HG03354 (cell line): ENCODE measurements at regions not wholly inside any gene's neighbourhood (a gene's known extent, or its start where the extent isn't known, plus 50 kb on each side); places are given as distances from the start of the nearest gene placed in this dataset.

Experiments
- ATAC-seq: cut with Tn5 transposase; IDR thresholded peaks from one replicate; pipeline ENCODE4 v1.9.1; 2021; ENCODE audit warnings: mild to moderate bottlenecking; ENCODE audit not compliant: unreplicated experiment, poor library complexity, severe bottlenecking

DNA sequence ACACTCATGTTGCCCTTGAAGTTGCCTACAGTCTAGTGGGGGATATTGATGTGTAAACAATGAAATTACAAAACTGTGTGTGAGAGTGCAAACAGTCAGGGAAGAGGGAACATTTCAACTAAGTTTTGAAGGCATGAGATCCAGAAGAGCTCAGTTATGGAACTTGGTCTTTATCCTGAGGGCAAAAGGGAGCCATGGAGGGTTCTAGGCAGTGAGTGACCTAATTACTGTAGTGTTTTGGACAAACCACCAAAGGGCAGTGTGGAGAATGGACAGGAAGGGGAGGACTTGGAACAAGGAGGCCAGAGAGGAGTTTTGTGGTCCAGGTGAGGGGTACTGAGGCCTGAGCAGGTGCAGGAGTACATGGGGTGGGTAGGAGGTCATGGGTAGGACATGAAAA, 143.7 kb upstream of the SMIM23 start:
- no peak for ATAC-seq

DNA sequence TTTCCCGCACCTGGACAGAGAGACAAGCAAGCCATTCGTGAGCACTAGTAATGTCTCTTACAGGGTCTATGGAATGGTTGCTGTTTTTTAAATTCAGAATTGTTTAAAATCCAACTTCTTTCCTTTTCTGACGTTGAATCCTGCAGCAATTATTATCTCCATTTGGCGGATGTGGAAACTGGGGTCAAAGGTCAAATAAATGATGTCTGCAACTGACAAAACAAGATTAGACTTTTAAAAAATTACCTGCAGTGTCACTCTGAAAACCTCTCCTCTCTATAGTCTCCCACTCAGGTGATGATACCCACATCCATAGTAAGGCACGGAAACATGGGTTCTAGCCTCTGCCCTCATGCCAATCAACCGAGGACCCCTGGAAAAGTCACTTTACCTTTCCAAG, 142.7 kb upstream of the SMIM23 start:
- no peak for ATAC-seq

- ATAC-seq = no peak
Measured at GRCh38 chr5:171644536-171644935, 141.1 kb upstream of the SMIM23 start.

- no peak for ATAC-seq
Measured at GRCh38 chr5:171646102-171647042, 139.2 kb upstream of the SMIM23 start.

DNA sequence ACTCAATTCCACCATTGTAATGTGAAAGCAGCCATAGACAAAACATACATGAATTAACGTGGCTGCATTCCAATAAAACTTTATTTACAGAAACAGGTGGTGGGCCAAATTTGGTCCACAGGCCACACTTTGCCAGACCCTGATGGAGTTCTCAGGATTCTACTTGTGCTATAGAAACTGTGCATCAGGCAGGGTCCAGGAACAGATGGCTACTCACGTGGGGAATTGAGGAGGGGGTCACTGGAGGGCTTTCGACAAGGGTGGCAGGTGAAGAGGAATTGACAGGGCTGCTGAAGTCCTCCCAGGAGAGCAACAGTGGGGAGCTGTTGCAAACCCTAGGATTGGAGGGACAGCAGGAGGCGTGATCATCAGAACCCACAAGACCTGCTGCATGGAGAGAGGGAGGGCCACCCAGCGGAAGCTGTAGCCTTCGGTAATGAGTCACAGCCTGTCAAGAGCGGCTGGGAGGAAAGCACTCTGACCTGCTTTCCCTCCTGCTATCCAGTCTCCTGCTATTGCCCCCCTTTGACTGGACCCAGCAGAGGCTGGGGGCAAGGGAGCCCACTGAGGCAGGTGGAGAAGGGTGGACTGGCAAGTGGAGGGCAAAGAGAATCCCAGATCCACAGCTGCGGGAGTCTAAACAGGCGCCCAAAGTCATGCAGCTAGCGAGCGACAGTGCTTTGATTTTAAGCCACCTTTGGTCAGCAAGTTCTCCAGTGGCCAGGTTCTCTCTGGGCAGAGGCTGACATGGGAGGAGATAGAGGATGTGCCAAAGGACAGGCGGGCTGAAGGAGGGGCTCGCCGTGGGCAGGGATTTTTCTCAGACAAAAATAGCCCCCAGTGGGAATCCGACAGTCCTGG, 138.3 kb upstream of the SMIM23 start:
- ATAC-seq = no peak

GRCh38 chr5:171647904-171648260, 137.7 kb upstream of the SMIM23 start:
- no peak for ATAC-seq

GRCh38 chr5:171648279-171649074, 137.1 kb upstream of the SMIM23 start:
- no peak for ATAC-seq

DNA sequence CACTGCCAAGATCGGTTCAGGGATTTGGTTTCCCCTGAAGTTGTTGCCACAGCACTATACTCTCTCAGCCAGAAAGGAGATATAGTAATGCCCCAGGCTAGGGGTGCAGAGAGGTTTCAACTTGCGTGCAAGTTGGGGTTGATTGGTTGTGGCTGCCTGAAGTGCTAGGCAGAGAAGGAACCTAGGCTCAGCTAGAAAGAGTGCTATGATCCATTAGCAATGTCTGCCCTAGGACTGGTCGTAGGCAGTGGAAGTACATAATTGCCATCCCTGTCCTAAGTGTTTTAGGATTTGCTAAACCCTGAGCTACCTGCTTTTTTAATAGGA, 136.6 kb upstream of the SMIM23 start:
- ATAC-seq = no peak

GRCh38 chr5:171650597-171650996, 135.0 kb upstream of the SMIM23 start:
- no peak for ATAC-seq

DNA sequence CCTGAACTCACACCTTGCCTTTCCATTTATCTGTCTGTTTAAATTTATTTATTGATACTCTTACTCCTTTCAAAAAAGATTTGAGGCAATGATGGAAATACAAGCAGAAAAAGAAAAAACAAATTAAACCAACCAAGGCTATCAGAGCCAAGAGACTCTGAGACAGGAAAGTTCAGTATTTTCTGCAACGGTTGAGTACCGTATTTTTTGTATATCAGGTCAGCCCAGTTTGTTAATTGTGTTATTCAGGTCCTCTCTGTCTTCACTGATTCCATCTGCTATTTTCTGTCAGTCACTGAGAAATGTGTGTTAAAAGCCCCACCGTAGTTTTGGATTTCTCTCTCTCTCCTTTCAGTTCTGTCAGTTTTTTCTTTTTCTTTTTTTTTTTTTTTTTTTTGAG, 134.5 kb upstream of the SMIM23 start:
- ATAC-seq = no peak

GRCh38 chr5:171654881-171655280, 130.7 kb upstream of the SMIM23 start:
- ATAC-seq = no peak

DNA sequence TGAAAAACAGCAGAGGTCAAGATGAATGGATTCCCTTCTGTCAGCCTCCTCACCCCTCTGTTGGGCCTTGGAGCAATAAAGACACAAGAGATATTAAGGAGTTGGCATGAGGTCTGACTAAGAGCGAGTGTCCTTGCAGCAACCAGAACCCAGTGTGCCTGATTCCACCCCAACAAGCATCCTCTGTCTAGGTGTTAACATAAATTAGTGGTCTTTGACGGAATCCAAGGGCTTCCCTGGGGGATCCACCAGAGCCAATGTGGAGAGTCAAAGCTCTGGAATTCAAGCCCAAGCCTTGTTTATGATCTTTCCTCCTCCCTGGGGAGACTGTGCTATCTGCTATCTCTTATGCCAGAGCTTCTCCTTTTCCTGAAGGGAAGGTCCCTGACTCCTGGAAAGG, 128.1 kb upstream of the SMIM23 start:
- no peak for ATAC-seq

- no peak for ATAC-seq
Measured at GRCh38 chr5:171659896-171660295, 125.7 kb upstream of the SMIM23 start.

DNA sequence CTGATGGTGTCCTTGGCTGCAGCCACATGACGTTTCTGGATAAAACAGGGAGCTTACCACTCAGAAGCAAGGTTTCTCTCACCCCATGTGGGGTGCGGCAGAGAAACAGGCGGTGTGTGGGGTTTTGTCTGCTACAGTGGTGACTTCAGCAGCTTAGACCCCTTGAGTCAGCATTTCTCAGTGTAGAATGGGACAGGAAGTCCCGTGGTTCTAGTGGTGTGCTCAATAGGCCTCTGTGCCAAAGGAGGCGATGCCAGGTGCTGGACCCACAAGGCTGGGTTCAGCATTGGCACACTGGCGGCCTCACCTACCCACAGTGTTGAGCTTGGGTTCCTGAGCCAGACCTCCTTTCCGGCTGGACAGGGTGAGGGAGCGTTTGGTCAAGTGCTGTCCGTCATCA, 125.2 kb upstream of the SMIM23 start:
- no peak for ATAC-seq

- ATAC-seq = no peak
Measured at GRCh38 chr5:171661143-171661542, 124.5 kb upstream of the SMIM23 start.

GRCh38 chr5:171663311-171664085, 122.1 kb upstream of the SMIM23 start:
- no peak for ATAC-seq

GRCh38 chr5:171664489-171664888, 121.1 kb upstream of the SMIM23 start:
- ATAC-seq = no peak

DNA sequence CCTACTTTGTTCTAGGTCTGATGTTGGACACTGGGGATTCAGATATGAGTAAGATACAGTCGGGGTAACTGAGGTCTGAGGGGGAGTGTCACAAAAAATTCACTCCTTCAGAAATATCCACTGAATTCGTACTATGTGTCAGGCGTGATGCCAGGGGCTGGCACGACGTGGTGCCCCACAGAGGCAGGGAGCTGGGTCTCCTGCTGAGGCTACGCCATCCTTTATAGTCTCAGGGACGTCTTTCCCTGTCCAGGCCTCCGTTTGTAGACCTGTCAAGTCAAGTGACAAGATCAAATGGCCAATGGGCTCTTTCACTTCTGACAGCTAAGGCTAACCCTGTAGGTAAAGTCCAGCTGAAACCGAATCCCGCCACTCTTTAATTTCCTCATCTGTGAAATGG, 118.8 kb upstream of the SMIM23 start:
- no peak for ATAC-seq

DNA sequence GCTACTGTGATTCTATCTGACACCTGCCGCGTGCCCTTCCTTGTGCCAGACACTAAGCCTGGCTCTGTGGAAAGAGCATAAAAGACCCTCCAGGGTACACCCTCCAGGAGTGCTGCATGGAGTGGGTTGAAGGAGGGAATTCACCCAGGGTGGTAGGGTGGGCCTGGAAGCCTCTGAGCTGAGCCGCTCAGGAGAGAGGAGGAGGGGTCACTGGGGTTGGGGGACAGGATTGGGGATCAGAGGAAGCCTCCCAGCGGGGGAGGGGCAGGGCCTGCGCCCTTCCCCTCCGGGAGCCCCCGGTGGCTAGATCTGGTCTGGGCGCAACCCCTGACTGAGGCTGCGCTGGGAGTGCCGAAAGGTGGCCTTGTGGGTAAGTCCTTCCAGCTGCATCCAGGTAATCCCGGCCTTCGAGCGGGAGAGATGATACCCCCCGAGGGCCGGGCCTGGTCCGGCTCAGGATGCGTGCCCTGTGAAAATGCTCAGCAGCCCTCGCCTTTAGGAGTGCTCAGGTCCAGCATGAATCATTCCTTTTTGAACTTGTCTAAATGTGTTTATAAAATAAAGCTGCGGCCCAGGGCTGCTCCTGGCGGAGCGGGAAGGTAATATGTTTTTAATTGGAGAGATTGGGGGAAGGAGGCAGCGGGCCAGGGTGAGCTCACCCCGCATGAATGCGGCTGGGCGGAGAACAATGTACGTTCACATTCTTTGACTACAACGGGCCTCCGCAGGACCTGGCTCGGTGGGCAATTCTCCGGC, 118.1 kb upstream of the SMIM23 start:
- no peak for ATAC-seq
